ENCODE measurements at regions not wholly inside any gene's neighbourhood (a gene's known extent, or its start where the extent isn't known, plus 50 kb on each side); places are given as distances from the start of the nearest gene placed in this dataset.

GRCh38 chr6:93749930-93750329 lies 330.6 kb upstream of the EPHA7 start:
- no peaks in the 10 kb centered on the region for H3K9me3 ChIP-seq
- no peak overlapping the region for H3K27ac ChIP-seq (replicated peaks in 1 of 4)
- H3K4me1 ChIP-seq, result no peaks in the 10 kb centered on the region
- intact Hi-C loops (cut with DNase I), result no loop called here
- no peak for DNase-seq (ENCODE audit: extremely low spot score)
- H3K36me3 ChIP-seq, result no peaks in the 10 kb centered on the region
- no peak for TF ChIP-seq POLR2A (IDR thresholded peaks at IDR 0.05; ENCODE audit: low read depth)
- no peak for TF ChIP-seq POLR2AphosphoS5 (IDR thresholded peaks at IDR 0.05)
- H3K4me3 ChIP-seq, result no peak overlapping the region
- H3K27me3 ChIP-seq, result no peaks in the 10 kb centered on the region
- 61% methylated on average over 2 of the region's 2 CpGs for WGBS

DNA sequence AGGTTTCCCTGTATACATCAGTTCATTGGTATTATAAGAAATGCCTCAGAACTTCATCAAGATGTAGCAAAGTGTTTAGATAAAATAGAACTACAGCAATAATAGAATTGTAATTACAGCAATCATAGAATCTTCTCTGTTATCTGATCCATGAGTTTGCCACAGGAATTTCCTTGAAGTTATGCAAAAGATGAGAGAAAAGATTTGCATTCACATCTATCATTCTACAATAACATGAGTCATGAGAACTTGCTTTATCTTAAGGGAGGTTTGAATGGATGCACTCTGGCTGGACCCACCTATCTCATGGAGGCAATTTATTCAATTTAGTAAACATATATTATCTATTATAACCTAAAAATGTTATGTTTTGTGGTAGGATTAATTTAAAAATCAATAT lies 329.8 kb upstream of the EPHA7 start:
- intact Hi-C loops (cut with DNase I), result no loop called here
- no peak overlapping the region for H3K27ac ChIP-seq (replicated peaks in 1 of 4)

GRCh38 chr6:93746892-93747291 lies 327.5 kb upstream of the EPHA7 start:
- Histone ChIP-seq H3K27me3 (no peaks in the 10 kb centered on the region), H3K36me3 (no peaks in the 10 kb centered on the region), H3K4me3 (no peak overlapping the region), H3K9me3 (no peaks in the 10 kb centered on the region), H3K27ac (replicated peaks in 1 of 4) (no peak overlapping the region), H3K4me1 (no peaks in the 10 kb centered on the region)
- WGBS, result 85% methylated on average over 3 of the region's 3 CpGs
- TF ChIP-seq POLR2AphosphoS5 (IDR thresholded peaks at IDR 0.05) (no peak), POLR2A (IDR thresholded peaks at IDR 0.05; ENCODE audit: low read depth) (no peak), EP300 (IDR thresholded peaks at IDR 0.05) (no peak), CTCF (IDR thresholded peaks at IDR 0.05) (no peak)
- DNase-seq (ENCODE audit: extremely low spot score), result no peak
- intact Hi-C loops (cut with DNase I), result no loop called here

More for the DNA sequence above, 329.8 kb upstream of the EPHA7 start:
- H3K27me3 ChIP-seq, result no peaks in the 10 kb centered on the region
- H3K4me1 ChIP-seq, result no peaks in the 10 kb centered on the region
- TF ChIP-seq POLR2AphosphoS5 (IDR thresholded peaks at IDR 0.05) (no peak), CTCF (IDR thresholded peaks at IDR 0.05) (no peak), EP300 (IDR thresholded peaks at IDR 0.05) (no peak), POLR2A (IDR thresholded peaks at IDR 0.05; ENCODE audit: low read depth) (no peak)
- no peak for DNase-seq (ENCODE audit: extremely low spot score)
- H3K9me3 ChIP-seq, result no peaks in the 10 kb centered on the region
- H3K4me3 ChIP-seq, result no peak overlapping the region
- no peaks in the 10 kb centered on the region for H3K36me3 ChIP-seq

- WGBS, result 86% methylated on average over 2 of the region's 2 CpGs
- intact Hi-C loops (cut with DNase I), result no loop called here
- no peaks in the 10 kb centered on the region for H3K27me3 ChIP-seq
These were observed 325.9 kb upstream of the EPHA7 start for GRCh38 chr6:93745306-93745705.

DNA sequence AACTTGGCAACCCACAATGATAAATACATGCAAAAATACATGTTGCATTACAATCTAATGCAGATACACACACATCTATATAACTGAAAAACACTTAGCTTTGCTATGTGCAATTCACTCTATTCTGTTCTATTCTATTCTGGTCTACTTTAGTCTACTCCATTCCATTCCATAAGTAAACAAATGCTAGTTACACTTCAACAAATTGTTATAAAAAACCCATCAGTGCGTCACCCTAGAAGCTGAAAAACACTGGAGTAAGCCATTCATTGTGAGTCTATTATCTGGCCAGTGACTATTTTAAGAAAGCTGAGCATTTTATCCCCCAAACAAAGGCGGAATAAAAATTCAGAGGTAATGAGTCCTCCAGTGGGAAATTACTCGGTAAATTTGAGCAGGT lies 315.7 kb upstream of the EPHA7 start:
- WGBS, result 71% methylated on average over 3 of the region's 3 CpGs
- H3K4me3 ChIP-seq, result no peak overlapping the region
- no peak for DNase-seq (ENCODE audit: extremely low spot score)
- H3K9me3 ChIP-seq, result no peaks in the 10 kb centered on the region
- no peak overlapping the region for H3K27ac ChIP-seq (replicated peaks in 1 of 4)
- H3K4me1 ChIP-seq, result no peaks in the 10 kb centered on the region
- TF ChIP-seq CTCF (IDR thresholded peaks at IDR 0.05) (no peak), EP300 (IDR thresholded peaks at IDR 0.05) (no peak), POLR2AphosphoS5 (IDR thresholded peaks at IDR 0.05) (no peak), POLR2A (IDR thresholded peaks at IDR 0.05; ENCODE audit: low read depth) (no peak)
- intact Hi-C loops (cut with DNase I), result no loop called here
- no peaks in the 10 kb centered on the region for H3K27me3 ChIP-seq
- no peaks in the 10 kb centered on the region for H3K36me3 ChIP-seq

More at GRCh38 chr6:93745306-93745705, 325.9 kb upstream of the EPHA7 start:
- no peak for DNase-seq (ENCODE audit: extremely low spot score)
- Histone ChIP-seq H3K36me3 (no peaks in the 10 kb centered on the region), H3K4me1 (no peaks in the 10 kb centered on the region), H3K4me3 (no peak overlapping the region), H3K27ac (replicated peaks in 1 of 4) (no peak overlapping the region), H3K9me3 (no peaks in the 10 kb centered on the region)
- TF ChIP-seq POLR2AphosphoS5 (IDR thresholded peaks at IDR 0.05) (no peak), EP300 (IDR thresholded peaks at IDR 0.05) (no peak), CTCF (IDR thresholded peaks at IDR 0.05) (no peak), POLR2A (IDR thresholded peaks at IDR 0.05; ENCODE audit: low read depth) (no peak)
